GM18519 (cell line): ENCODE measurements at regions not wholly inside any gene's neighbourhood (a gene's known extent, or its start where the extent isn't known, plus 50 kb on each side); places are given as distances from the start of the nearest gene placed in this dataset.
"Not testable (repeated sequence)": the region's sequence is repeated elsewhere in the genome, so short reads cannot be mapped to it uniquely, and the experiment has no call there.

Experiments used
- ATAC-seq: cut with Tn5 transposase; IDR thresholded peaks from one replicate; pipeline ENCODE4 v1.9.1; 2021; ENCODE audit warnings: mild to moderate bottlenecking, moderate library complexity; ENCODE audit not compliant: unreplicated experiment, low FRiP score

- ATAC-seq, result no peak
Observed at GRCh38 chr10:8172604-8173003, 118.1 kb downstream of the GATA3 start.

DNA sequence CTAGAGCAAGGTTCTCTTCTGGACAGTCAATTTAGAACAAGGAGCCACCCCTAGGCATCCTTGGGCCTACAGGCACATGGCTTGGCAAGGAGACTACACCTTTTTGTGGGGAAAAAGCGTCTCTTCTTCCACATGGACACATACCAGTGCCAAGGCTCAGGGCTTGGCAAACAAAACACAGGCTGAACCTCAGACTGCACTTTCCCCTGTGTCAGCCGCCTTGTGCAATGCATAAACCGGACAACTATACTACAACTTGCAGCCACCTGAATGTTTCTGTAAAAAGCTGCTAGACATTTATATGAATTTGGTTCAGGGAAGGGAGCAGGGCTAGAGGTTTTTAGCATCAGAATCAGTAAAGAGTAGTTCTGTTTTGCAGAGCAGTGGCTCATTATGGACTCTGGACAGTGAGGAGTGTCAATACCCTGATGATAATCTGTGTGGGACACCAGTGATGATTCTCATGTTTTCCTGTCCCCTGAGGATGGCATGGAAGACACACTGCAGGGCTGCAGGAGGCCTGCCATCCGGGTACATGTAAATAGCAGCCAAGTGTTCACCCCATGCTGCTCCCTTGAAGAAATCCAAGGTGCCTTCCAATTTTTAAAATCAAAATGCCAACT, 118.9 kb downstream of the GATA3 start:
- no peak for ATAC-seq

GRCh38 chr10:8173866-8174243, 119.4 kb downstream of the GATA3 start:
- ATAC-seq, result no peak

- no peak for ATAC-seq
Observed at GRCh38 chr10:8174762-8175161, 120.3 kb downstream of the GATA3 start.

DNA sequence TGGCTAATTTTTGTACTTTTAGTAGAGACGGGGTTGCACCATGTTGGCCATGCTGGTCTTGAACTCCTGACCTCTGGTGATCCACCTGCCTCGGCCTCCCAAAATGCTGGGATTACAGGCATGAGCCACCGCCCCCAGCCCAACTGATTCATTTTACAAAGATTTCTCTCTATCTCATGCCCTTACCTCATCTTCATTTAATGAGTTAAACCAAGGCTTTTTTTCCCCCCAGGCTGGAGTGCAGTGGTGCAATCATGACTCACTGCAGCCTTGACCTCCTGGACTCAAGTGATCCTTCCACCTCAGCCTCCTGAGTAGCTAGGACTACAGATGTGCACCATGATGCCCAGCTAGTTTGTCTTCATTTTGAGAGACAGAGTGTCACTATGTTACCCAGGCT, 123.0 kb downstream of the GATA3 start:
- ATAC-seq, result not testable (repeated sequence)

DNA sequence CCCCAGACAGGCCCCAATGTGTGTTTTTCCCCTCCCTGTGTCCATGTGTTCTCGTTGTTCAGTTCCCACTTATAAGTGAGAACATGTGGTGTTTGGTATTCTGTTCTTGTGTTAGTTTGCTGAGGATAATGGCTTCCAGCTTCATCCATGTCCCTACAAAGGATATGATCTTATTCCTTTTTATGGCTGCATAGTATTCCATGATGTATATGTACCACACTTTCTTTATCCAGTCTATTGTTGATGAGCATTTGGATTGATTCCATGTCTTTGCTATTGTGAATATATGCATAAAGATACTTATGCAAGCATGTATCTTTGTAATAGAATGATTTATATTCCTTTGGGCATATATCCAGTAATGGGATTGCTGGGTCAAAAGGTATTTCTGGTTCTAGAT, 125.3 kb downstream of the GATA3 start:
- not testable (repeated sequence) for ATAC-seq

GRCh38 chr10:8180360-8181109, 126.0 kb downstream of the GATA3 start:
- no peak for ATAC-seq

DNA sequence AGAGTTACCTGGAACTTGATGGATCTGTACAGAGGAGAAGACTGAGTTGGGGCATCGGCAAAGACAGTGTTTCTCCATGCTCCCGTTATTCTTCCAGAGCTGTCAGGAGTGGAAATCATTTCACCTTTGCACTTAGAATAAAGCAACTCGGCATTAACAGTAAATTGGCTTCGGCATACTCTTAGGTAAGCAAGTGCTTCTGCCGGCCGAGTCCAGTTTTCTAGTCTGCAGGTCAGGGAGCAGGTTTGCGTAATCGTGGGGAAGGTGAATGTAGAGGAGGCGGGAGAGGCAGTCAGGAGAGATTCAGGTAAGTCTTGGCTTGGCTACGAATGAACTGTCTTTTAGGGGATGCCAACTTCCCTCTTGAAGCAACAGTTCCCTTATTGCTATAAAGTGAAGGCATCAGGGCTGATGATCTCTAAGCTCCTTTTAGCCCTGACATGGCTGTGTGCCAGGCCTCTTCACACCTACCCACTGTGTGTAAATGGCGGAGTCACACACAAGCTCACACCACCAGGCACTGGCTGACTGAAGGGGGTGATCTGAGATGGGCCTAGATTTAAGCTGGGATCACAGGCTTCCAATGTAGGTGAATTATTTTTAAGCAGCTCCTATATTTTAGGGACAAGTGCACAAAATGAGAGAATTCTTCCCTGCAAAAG, 127.1 kb downstream of the GATA3 start:
- ATAC-seq, result no peak

DNA sequence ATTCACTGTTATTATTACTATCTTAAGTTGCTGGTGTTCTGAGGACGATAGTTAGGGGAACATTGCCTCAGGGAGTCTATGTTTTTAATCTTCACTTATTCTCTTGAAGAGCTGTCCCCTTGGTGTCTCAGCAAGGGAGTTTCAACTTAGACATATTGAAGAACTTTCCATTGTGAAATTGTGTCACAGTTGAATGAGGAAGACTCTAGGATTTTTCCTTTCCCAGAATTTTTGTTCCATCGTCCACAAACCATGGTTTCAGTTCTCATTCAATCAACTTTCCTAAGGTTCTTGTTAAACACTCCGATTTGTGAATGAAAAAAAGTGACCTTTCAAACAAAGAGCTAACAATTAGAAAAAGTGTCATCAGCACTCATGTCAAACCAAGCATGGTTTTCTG, 128.3 kb downstream of the GATA3 start:
- ATAC-seq, result no peak

DNA sequence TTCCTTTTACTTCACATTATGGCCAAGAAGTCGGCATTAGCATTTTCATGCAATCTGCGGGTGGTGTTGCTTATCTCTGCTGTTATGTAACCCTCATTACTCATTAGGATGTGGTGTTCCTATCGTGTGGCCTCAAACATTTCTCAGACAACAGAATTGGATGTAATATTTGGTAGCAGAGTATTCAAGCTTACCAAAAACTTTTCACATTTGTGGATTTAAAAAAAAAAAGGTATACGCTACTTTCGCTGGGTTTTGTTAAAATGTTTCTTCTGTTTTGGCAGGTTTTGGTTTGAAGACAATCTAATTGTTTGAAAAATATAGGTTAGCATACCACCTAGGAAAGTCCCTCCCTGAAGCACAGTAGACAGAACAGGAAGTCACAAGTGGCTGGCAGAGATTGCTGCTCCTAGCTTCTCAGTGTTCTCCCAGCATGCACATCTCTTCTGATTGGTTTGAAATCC, 128.8 kb downstream of the GATA3 start:
- ATAC-seq, result peak; percentile 86

GRCh38 chr10:8187171-8187666, 132.7 kb downstream of the GATA3 start:
- ATAC-seq, result no peak

DNA sequence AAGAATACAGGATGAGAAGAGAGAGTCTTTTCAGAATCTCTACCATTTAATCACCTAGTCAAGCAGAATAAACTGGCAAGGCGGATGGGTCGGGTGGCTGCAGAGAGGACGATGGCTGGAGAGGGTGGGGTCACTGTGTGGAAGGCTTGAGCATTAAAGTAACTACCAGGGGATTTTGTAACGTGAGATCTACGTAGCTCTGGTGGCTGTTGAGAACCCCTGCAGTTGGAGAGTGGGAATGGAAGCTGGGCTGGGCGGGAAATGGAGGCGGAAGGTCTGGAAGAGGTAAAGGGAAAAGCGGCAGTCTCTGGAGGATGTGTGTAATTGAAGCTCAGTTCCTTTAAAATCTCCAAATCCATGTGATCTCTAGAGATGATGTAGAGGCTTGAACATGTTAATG, 135.0 kb downstream of the GATA3 start:
- no peak for ATAC-seq

GRCh38 chr10:8192301-8192700, 137.8 kb downstream of the GATA3 start:
- no peak for ATAC-seq

DNA sequence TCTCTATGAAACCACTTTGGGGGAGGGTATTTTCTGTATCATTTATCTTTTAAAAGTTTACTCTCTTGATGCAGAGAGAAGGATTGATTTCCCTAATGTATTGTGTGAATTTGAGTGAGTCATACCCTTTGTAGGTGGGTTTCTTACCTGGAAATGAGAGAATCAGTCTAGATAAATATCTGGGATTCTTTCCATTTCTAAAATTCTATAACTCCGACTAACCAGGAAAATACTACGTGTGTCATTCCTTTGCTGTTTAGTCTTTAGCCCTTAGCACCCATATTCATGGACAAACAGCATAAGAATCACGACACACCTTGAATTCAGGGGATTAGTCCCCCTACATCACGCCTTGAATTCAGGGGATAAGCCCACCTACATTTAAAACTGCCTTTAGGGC, 139.1 kb downstream of the GATA3 start:
- ATAC-seq, result no peak

- no peak for ATAC-seq
Observed at GRCh38 chr10:8194050-8194449, 139.6 kb downstream of the GATA3 start.

DNA sequence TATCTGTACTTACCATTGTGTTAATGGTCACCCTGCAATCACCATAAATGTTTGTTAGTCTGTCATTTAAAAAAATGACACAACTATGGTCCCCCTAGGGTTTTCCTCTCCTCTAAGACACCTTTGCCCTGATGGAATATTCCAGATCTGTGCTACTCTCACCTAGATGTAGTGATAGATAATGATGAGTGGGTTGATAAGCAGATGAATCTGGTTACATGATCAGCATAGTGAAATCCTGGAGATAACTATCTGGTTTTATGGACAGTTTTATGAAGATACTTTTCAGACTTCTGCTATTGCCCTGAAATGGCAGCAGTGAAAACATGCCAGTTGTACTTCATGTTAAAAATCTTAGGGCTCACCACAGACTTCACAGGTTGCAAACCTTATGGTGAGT, 152.4 kb downstream of the GATA3 start:
- ATAC-seq, result no peak

DNA sequence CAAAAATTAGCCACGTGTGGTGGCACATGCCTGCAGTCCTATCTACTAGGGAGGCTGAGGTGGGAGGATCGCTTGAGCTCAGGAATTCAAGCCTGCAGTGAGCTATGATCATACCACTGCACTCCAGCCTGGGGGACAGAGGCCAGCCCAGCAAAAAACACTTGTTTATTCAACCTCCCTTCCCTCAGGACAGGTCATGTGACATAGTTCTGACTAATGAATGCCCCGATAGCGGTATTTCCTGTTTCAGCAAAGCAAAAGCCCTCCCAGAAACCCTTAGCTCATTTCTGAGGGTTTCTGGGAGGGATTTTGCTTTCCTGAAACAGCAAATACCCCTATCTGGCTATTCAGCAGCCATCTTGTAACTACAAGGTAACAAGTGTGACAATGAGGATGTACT, 157.1 kb downstream of the GATA3 start:
- ATAC-seq, result no peak

DNA sequence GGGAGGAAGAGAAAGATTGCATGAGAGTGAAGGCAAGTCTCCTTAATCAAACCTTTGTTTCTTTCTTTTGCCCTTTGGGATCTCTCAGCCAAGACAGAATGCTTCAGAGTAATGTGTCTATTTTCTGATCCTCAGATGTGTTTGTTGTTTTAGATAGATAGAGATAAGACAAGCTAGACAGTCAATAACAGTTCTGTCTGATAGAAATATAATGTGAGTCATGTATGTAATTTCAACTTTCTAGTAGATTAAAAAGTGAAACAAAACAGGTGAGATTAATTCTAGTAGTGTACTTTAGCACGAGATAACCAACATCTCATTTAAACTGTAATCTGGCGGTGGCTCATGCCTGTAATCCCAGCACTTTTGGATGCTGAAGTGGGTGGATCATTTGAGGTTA, 159.2 kb downstream of the GATA3 start:
- no peak for ATAC-seq

DNA sequence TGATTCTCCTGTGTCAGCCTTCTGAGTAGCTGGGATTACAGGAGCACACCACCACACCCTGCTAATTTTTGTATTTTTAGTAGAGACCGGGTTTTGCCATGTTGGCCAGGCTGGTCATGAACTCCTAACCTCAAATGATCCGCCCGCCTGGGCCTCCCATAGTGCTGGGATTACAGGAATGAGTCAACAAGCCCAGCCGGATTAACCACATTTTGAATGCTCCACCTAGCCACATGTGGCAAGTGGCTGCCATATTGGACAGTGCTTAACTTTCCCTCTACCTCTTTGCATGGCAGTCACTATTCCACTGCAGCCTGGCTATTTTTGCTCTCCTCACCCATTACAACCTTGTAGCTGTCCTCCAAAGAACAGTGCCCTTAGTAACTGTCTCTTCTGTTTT, 160.1 kb downstream of the GATA3 start:
- no peak for ATAC-seq

DNA sequence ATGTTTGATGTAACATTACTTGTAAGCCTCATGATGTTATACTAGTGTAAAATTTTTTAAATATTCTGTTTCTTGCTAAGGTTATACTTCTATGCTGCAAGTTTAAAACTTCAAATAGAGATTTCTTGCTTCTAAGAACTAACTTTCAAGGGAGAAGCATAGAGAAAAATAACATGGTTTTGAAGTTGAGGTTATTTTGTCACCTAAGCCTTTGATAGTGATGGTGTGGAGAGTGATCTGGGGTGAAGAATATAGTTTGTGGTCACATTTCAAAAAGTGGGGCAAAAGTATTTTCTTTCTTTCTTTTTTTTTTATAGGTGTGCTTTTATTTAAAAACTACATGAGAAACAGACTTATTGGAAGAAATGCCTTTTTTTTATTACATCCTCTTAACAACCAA, 162.4 kb downstream of the GATA3 start:
- no peak for ATAC-seq

DNA sequence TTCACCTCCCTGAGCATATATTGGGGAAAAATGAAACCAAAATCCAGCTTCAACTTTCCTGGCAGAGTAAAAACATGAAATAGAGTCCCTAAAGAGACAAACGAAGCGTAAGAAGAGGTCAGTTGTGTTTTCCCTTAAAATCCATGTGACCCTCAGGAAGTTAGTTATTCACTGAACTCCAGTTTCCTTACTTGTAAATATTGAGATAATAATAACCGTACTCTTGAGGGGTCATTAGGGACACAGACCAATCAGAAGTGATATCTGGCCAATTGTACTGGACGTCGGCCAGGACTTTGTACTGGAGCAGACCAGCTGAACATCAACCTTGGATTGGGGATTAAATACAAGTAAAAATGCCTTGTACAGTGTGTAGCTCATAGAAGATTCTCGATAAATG, 167.0 kb downstream of the GATA3 start:
- ATAC-seq, result no peak

- no peak for ATAC-seq
Observed at GRCh38 chr10:8224591-8224990, 170.1 kb downstream of the GATA3 start.
